A549 (cell line): ENCODE measurements at regions not wholly inside any gene's neighbourhood (a gene's known extent, or its start where the extent isn't known, plus 50 kb on each side); places are given as distances from the start of the nearest gene placed in this dataset.

Experiments
- ATAC-seq, 2 experiments: fragments of 200-7000 bp in 1 of 2; fragments of >200 bp in 1 of 2; cut with Nextera tagmentation in 1 of 2; cut with Tn5 transposase in 1 of 2; 3 replicates each; pipeline versions ENCODE4 v1.8.0 to v1.9.1; 2018 to 2020; ENCODE audit warnings: mild to moderate bottlenecking in 1 of 2, moderate library complexity in 1 of 2
- CTCF ChIA-PET: fragments of 300-600 bp; sonication (Branson Sonifier 250); formaldehyde crosslinking; extraction: SDS; loops from one replicate; lab custom pipeline; 2021; ENCODE audit warnings: antibody characterized with exemption, inconsistent platforms; lab: Yijun Ruan, JAX
- POLR2A ChIA-PET: fragments of 350-600 bp; formaldehyde crosslinking; extraction: SDS; loops from one replicate; lab custom pipeline; 2021; ENCODE audit warnings: antibody characterized with exemption, inconsistent platforms; lab: Yijun Ruan, JAX
- DNase-seq, 2 experiments: peaks; one replicate each; pipeline versions ENCODE4 v3.0.0 to v3.0.0-alpha.2; 2011 to 2016; ENCODE audit warnings: low read depth in 1 of 2, low spot score in 1 of 2
- FAIRE-seq: peaks from 2 replicates; lab custom pipeline; 2011; peaks lifted over from hg19 to GRCh38; lab: Jason Lieb, UNC
- H3K27ac ChIP-seq, 2 experiments: fragments of >200 bp; sonication (Bioruptor Twin); formaldehyde crosslinking; 3 replicates each; pipeline ENCODE4 v1.5.1; 2016 to 2017
- H3K4me1 ChIP-seq: fragments of >200 bp; sonication (Bioruptor Twin); formaldehyde crosslinking; 3 replicates; pipeline ENCODE4 v1.6.1; 2016
- H3K4me2 ChIP-seq: fragments of >200 bp; sonication (Bioruptor Twin); formaldehyde crosslinking; 3 replicates; pipeline ENCODE4 v1.6.1; 2016
- H3K4me3 ChIP-seq: fragments of >200 bp; sonication (Bioruptor Twin); formaldehyde crosslinking; 3 replicates; pipeline ENCODE4 v1.5.1; 2016
- H3K9me3 ChIP-seq: fragments of >200 bp; sonication (Bioruptor Twin); formaldehyde crosslinking; 3 replicates; pipeline ENCODE4 v1.6.1; 2016
- BCL3 ChIP-seq: fragments of >200 bp; sonication (Bioruptor Twin); formaldehyde crosslinking; IDR thresholded peaks from 3 replicates; pipeline ENCODE4 v1.6.1; 2016
- CBX8 ChIP-seq: fragments of 200-600 bp; sonication (generic); IDR thresholded peaks from 2 replicates; pipeline ENCODE4 v1.6.1; 2016
- CHD2 ChIP-seq: fragments of 150-350 bp; IDR thresholded peaks from 2 replicates; pipeline ENCODE4 v1.6.1; 2014; ENCODE audit warnings: low read length; ENCODE audit not compliant: partially characterized antibody
- E2F6 ChIP-seq: IDR thresholded peaks from 2 replicates; pipeline ENCODE4 v1.6.1; 2012; ENCODE audit warnings: low read depth, borderline replicate concordance
- EHMT2 ChIP-seq: fragments of 200-600 bp; sonication (generic); IDR thresholded peaks from 2 replicates; pipeline ENCODE4 v1.6.1; 2016; ENCODE audit warnings: antibody characterized with exemption, low read depth, mild to moderate bottlenecking, moderate library complexity
- EP300 ChIP-seq, 2 experiments: fragments of >200 bp; sonication (Bioruptor Twin); formaldehyde crosslinking; IDR thresholded peaks; 2 replicates in 1 of 2; 3 replicates in 1 of 2; pipeline ENCODE4 v1.6.1; 2016 to 2017
- FOSL2 ChIP-seq, 2 experiments: fragments of 450-650 bp in 1 of 2; fragments of >200 bp in 1 of 2; sonication (Bioruptor Twin) in 1 of 2; formaldehyde crosslinking; IDR thresholded peaks; 2 replicates each; pipeline versions ENCODE4 v1.5.0 to v1.6.1; 2016 to 2020; ENCODE audit warnings: mild to moderate bottlenecking in 1 of 2, moderate library complexity in 1 of 2
- GATA3 ChIP-seq: IDR thresholded peaks from 2 replicates; pipeline ENCODE4 v1.6.1; 2012; ENCODE audit warnings: borderline replicate concordance
- HOXB5 ChIP-seq: fragments of 250-450 bp; sonication (Bioruptor Pico); IDR thresholded peaks from 2 replicates; pipeline ENCODE4 v1.5.0; 2020; ENCODE audit warnings: mild to moderate bottlenecking, moderate library complexity
- JUN ChIP-seq, 2 experiments: fragments of >200 bp; sonication (Bioruptor Twin); formaldehyde crosslinking; IDR thresholded peaks; 2 replicates in 1 of 2; 3 replicates in 1 of 2; pipeline ENCODE4 v1.6.1; 2016 to 2017
- KDM1A ChIP-seq: fragments of 200-600 bp; sonication (generic); IDR thresholded peaks from 2 replicates; pipeline ENCODE4 v1.6.1; 2016; ENCODE audit warnings: low read depth, mild to moderate bottlenecking
- KDM5A ChIP-seq: fragments of 200-600 bp; sonication (generic); IDR thresholded peaks from 2 replicates; pipeline ENCODE4 v1.6.1; 2016; ENCODE audit warnings: antibody characterized with exemption, mild to moderate bottlenecking
- MAZ ChIP-seq: fragments of 150-350 bp; IDR thresholded peaks from 2 replicates; pipeline ENCODE4 v1.6.1; 2014; ENCODE audit warnings: antibody characterized with exemption, low read depth, low read length, borderline replicate concordance
- MYC ChIP-seq: IDR thresholded peaks from 2 replicates; pipeline ENCODE4 v1.6.1; 2012; ENCODE audit warnings: mild to moderate bottlenecking, inconsistent platforms, low read length, improper control_type of control experiment, borderline replicate concordance
- NPAS2 ChIP-seq: fragments of 250-450 bp; sonication (Bioruptor Pico); IDR thresholded peaks from 2 replicates; pipeline ENCODE4 v1.8.0; 2022; ENCODE audit warnings: mild to moderate bottlenecking, moderate library complexity, borderline replicate concordance
- NR3C1 ChIP-seq: fragments of >200 bp; sonication (Bioruptor Twin); formaldehyde crosslinking; IDR thresholded peaks from 3 replicates; pipeline ENCODE4 v1.6.1; 2017
- POLR2A ChIP-seq: IDR thresholded peaks from 2 replicates; pipeline ENCODE4 v1.6.1; 2012; ENCODE audit warnings: mild to moderate bottlenecking, low read length
- RAD21 ChIP-seq, 2 experiments: fragments of >200 bp in 1 of 2; sonication (Bioruptor Twin) in 1 of 2; formaldehyde crosslinking in 1 of 2; IDR thresholded peaks in 1 of 2; conservative IDR thresholded peaks in 1 of 2; 2 replicates in 1 of 2; 3 replicates in 1 of 2; pipeline ENCODE4 v1.6.1; 2012 to 2018; ENCODE audit warnings: inconsistent platforms in 1 of 2
- SREBF2 ChIP-seq: fragments of 450-650 bp; IDR thresholded peaks from 2 replicates; pipeline ENCODE4 v1.6.1; 2014; ENCODE audit warnings: mild to moderate bottlenecking, moderate library complexity
- TP53 ChIP-seq: fragments of 250-450 bp; sonication (Bioruptor Pico); IDR thresholded peaks from 2 replicates; pipeline ENCODE4 v1.5.0; 2021; ENCODE audit warnings: mild to moderate bottlenecking, moderate library complexity
- USF2 ChIP-seq: fragments of 450-650 bp; IDR thresholded peaks from 2 replicates; pipeline ENCODE4 v1.6.1; 2014; ENCODE audit warnings: antibody characterized with exemption
- ZC3H11A ChIP-seq: fragments of 450-650 bp; IDR thresholded peaks from 2 replicates; pipeline ENCODE4 v1.6.1; 2014; ENCODE audit warnings: antibody characterized with exemption, mild to moderate bottlenecking
- WGBS: methylation state at CpG from one replicate; pipeline ENCODE4 v1.1.6; 2017; ENCODE audit errors: missing lambda C conversion rate; 5-methylcytosine and 5-hydroxymethylcytosine counted together
- TF ChIP-seq, protein P1 (sequence below): fragments of >200 bp; sonication (Bioruptor Twin); formaldehyde crosslinking; IDR thresholded peaks from 2 replicates; pipeline ENCODE4 v1.6.1; 2016
- TF ChIP-seq, protein P2 (sequence below): IDR thresholded peaks from 2 replicates; pipeline ENCODE4 v1.6.1; 2012

DNA sequence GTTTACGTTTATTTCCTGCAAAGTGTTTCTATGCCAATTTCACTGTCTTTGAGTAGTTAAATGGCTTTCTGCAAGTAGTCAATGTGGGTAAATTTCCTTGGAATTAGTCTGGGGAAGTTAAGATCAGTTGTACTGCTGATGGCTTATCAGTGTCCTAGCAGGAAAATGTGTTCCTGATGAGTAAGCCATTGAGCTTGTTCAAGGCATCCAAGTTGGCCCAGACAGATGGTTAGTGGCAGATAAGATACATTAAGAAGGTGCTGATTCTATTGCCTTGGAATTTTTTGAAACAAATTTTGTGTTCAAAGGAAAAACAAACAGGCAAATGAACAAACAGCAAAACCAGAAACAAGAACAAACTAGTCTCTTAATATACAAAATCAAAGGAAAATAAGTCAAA lies 258.4 kb downstream of the MAP2K6 start:
- H3K27ac ChIP-seq: no peak overlapping the region
- DNase-seq (peak in 1 of 2 experiments; percentile 33), ATAC-seq (peak in 1 of 2 experiments; percentile 56; a peak in 2 of 6 replicates), FAIRE-seq (no peak)
- no peak for TF ChIP-seq JUN (IDR thresholded peaks at IDR 0.05)
- TF ChIP-seq GATA3: peak; percentile 73; the same call in 1 of the 2 replicates
- 66% methylated on average over 1 of the region's 1 CpG for WGBS
- H3K4me3 ChIP-seq: no peak overlapping the region
- H3K4me1 ChIP-seq: peaks cover 20% of the 10 kb centered on the region
- ChIA-PET CTCF (no interaction called here), POLR2A (no interaction called here)
- H3K9me3 ChIP-seq: no peaks in the 10 kb centered on the region
- peak overlapping the region; percentile 26; the same call in 2 of the 3 replicates for H3K4me2 ChIP-seq

- DNase-seq (no peak), FAIRE-seq (no peak), ATAC-seq (0 out of 6 replicates have a peak, but pooled peaks of 1 of the 2 experiments have one; percentile 35)
- Histone ChIP-seq H3K4me2 (no peak overlapping the region), H3K4me1 (peaks cover 20% of the 10 kb centered on the region), H3K9me3 (no peaks in the 10 kb centered on the region), H3K27ac (no peak overlapping the region), H3K4me3 (no peak overlapping the region)
- peak; percentile 36 to 46; a peak in 3 of 5 replicates for TF ChIP-seq RAD21 (conservative IDR thresholded peaks at IDR 0.05 in 1 of 2, IDR thresholded peaks at IDR 0.05 in 1 of 2)
- no peak for TF ChIP-seq CBX8
- no peak for TF ChIP-seq CHD2
- TF ChIP-seq, protein P1, sequence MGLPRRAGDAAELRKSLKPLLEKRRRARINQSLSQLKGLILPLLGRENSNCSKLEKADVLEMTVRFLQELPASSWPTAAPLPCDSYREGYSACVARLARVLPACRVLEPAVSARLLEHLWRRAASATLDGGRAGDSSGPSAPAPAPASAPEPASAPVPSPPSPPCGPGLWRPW: no peak
- CTCF ChIA-PET: interaction anchor here (1.1 kb wide), 1 partner anchor 70 kb away, joined by 3 read pairs; no protein-coding TSS in a partner anchor
- WGBS: 57% methylated on average over 6 of the region's 6 CpGs
- POLR2A ChIA-PET: no interaction called here
These were observed 262.6 kb downstream of the MAP2K6 start for GRCh38 chr17:69677130-69677529.

DNA sequence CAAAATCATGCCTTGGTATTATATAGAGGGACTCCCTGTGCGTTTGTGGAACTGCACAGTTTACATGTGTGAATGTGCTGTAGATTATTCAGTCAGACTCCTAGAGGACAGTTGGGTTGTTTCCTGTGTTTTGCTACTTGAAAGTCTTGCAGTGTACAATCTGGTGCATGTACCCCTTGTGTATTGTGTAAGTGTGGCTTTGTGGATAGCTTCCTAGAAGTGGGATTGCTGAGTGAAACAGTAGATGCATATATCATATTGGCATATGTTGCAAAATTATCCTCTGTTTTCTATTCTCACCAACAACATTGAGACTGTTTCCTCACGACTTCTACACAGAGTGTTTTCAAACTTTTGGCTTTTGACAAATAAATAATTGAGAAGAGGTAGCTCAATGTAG lies 263.7 kb downstream of the MAP2K6 start:
- CTCF ChIA-PET: no interaction called here

More for the DNA sequence above, 263.7 kb downstream of the MAP2K6 start:
- H3K27ac ChIP-seq: no peak overlapping the region
- TF ChIP-seq ZC3H11A: no peak
- no peak for TF ChIP-seq FOSL2 (IDR thresholded peaks at IDR 0.05)
- no peak for TF ChIP-seq FOSL2 (CRISPR knock-in tag; IDR thresholded peaks at IDR 0.05)
- TF ChIP-seq SREBF2: no peak
- no peak for TF ChIP-seq NR3C1
- no peak for TF ChIP-seq EP300 (IDR thresholded peaks at IDR 0.05)
- no peak for TF ChIP-seq POLR2A
- no peak for TF ChIP-seq CHD2
- no peak for TF ChIP-seq EHMT2
- TF ChIP-seq JUN (IDR thresholded peaks at IDR 0.05): no peak
- no peak for TF ChIP-seq TP53 (CRISPR knock-in tag)
- TF ChIP-seq E2F6: no peak
- TF ChIP-seq KDM5A: no peak
- TF ChIP-seq USF2: no peak
- no peak for TF ChIP-seq NPAS2 (CRISPR knock-in tag)
- no peak for TF ChIP-seq BCL3
- TF ChIP-seq, protein P2, sequence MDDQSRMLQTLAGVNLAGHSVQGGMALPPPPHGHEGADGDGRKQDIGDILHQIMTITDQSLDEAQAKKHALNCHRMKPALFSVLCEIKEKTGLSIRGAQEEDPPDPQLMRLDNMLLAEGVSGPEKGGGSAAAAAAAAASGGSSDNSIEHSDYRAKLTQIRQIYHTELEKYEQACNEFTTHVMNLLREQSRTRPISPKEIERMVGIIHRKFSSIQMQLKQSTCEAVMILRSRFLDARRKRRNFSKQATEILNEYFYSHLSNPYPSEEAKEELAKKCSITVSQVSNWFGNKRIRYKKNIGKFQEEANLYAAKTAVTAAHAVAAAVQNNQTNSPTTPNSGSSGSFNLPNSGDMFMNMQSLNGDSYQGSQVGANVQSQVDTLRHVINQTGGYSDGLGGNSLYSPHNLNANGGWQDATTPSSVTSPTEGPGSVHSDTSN: no peak
- no peak for TF ChIP-seq MYC
- no peak for TF ChIP-seq MAZ
- no peak for TF ChIP-seq HOXB5 (CRISPR knock-in tag)
- no peak for TF ChIP-seq KDM1A
- H3K4me1 ChIP-seq: peaks cover 10% of the 10 kb centered on the region; the same call in 2 of the 3 replicates
- H3K4me2 ChIP-seq: no peak overlapping the region
- WGBS: 47% methylated on average over 2 of the region's 2 CpGs
- FAIRE-seq (peak; percentile 70), DNase-seq (no peak), ATAC-seq (no peak; a peak in 1 of 6 replicates)
- H3K4me3 ChIP-seq: no peak overlapping the region
- POLR2A ChIA-PET: no interaction called here
- H3K9me3 ChIP-seq: no peaks in the 10 kb centered on the region
